ENCODE measurements at regions not wholly inside any gene's neighbourhood (a gene's known extent, or its start where the extent isn't known, plus 50 kb on each side); places are given as distances from the start of the nearest gene placed in this dataset.

DNA sequence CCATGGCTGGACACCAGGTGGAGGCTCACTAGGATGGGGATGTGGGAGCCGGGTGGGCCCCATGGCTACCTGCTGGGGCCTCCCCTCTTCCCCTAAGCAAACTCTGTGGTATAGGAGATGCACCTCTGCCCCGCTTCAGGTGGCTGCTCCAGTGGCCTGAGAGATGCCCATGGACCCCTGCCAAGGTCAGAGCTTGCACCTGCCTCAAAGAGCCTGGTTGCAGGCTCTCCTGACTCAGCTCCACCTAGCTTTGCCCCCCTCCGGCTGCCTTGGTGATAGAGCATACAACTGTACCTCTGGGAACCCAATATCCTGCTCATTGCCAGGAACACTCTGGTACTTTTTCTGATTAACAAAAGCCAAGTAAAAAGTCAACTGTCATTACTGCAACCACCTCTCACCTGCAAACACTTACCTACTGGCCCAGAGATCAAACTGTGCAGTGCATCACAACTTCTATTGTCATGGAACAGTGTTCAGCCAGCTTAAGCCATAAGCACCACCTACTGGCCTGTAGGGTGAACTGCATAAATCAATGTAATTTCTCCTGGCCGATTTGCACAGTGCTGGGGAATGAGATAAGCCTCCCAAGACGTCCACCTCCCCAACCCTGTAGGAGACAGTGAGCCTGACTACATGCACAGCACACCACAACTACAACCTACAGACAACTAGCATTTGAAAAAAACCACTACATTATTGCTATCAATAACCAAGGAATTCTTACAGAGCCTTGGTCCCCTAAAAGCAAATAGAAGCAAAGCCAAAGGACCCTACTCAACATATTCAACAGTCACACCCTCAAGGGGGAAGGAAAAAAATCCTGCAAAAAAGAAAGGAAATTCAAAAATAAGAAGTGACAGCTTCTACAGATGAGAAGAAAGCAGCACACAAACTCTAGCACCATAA is 352.4 kb upstream of the ARHGEF26 start:
- no peak for TF ChIP-seq POLR2A (IDR thresholded peaks at IDR 0.05)
- TF ChIP-seq POLR2AphosphoS5 (IDR thresholded peaks at IDR 0.05) = no peak
- TF ChIP-seq, protein P1, sequence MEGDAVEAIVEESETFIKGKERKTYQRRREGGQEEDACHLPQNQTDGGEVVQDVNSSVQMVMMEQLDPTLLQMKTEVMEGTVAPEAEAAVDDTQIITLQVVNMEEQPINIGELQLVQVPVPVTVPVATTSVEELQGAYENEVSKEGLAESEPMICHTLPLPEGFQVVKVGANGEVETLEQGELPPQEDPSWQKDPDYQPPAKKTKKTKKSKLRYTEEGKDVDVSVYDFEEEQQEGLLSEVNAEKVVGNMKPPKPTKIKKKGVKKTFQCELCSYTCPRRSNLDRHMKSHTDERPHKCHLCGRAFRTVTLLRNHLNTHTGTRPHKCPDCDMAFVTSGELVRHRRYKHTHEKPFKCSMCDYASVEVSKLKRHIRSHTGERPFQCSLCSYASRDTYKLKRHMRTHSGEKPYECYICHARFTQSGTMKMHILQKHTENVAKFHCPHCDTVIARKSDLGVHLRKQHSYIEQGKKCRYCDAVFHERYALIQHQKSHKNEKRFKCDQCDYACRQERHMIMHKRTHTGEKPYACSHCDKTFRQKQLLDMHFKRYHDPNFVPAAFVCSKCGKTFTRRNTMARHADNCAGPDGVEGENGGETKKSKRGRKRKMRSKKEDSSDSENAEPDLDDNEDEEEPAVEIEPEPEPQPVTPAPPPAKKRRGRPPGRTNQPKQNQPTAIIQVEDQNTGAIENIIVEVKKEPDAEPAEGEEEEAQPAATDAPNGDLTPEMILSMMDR (IDR thresholded peaks at IDR 0.05) = peak in 2 of 3 donors; percentile 62 to 68

Measured in breast epithelium (tissue), 3 donors.